ENCODE measurements at regions not wholly inside any gene's neighbourhood (a gene's known extent, or its start where the extent isn't known, plus 50 kb on each side); places are given as distances from the start of the nearest gene placed in this dataset.

DNA sequence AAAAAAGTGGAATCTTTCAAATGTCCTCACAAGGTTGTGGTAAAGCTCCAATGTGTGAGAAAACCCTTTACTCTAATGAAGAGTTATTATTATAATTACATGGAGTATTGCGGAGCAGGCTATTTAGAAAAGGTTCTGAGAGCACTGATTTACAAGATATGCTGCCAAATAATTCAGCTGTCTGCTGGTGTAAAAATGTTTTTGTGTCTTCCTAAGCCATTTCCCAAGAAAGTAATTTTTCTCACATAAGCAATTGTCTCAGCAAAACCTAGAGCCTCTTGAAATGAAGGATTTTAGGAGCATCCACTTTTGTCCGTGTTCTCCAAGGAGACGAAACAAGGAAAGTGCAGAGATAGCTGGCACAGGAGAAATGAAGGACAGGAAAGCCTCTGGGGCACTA, 229.6 kb upstream of the STARD13 start:
- TF ChIP-seq, protein P1, sequence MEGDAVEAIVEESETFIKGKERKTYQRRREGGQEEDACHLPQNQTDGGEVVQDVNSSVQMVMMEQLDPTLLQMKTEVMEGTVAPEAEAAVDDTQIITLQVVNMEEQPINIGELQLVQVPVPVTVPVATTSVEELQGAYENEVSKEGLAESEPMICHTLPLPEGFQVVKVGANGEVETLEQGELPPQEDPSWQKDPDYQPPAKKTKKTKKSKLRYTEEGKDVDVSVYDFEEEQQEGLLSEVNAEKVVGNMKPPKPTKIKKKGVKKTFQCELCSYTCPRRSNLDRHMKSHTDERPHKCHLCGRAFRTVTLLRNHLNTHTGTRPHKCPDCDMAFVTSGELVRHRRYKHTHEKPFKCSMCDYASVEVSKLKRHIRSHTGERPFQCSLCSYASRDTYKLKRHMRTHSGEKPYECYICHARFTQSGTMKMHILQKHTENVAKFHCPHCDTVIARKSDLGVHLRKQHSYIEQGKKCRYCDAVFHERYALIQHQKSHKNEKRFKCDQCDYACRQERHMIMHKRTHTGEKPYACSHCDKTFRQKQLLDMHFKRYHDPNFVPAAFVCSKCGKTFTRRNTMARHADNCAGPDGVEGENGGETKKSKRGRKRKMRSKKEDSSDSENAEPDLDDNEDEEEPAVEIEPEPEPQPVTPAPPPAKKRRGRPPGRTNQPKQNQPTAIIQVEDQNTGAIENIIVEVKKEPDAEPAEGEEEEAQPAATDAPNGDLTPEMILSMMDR (IDR thresholded peaks at IDR 0.05), result no peak
- DNase-seq, result no peak
- no peaks in the 10 kb centered on the region for H3K9me3 ChIP-seq
- intact Hi-C loops (cut with DNase I), result no loop called here
- no peaks in the 10 kb centered on the region for H3K4me1 ChIP-seq
- H3K9ac ChIP-seq (ENCODE audit: low read depth in 2 of 2, low read length in 2 of 2), result no peak overlapping the region
- no peaks in the 10 kb centered on the region for H3K36me3 ChIP-seq
- H3K27ac ChIP-seq, result no peak overlapping the region
- H3K4me3 ChIP-seq, result no peak overlapping the region
- H3K27me3 ChIP-seq, result no peaks in the 10 kb centered on the region

DNA sequence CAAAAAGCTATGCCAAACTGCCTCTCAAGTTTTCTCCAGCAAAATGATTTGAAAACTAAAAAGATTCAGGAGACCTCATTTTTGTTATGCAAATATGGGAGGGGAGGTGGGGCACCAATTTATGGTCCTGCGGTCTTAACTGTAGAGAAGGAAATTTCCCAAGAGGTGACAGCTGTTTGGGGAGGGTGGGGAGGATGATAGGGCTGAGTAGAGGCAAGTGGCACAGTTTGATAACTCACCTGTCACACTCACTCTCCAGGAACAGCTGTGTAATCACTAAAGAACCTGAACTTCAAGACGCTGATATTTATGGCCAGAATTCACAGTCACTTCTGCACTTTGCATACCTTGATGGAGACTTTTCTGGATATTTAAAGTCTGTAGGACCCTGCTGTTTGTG, 232.9 kb upstream of the STARD13 start:
- TF ChIP-seq, protein P1 (IDR thresholded peaks at IDR 0.05), result no peak
- Histone ChIP-seq H3K27me3 (no peaks in the 10 kb centered on the region), H3K36me3 (no peaks in the 10 kb centered on the region), H3K4me3 (no peak overlapping the region), H3K9ac (ENCODE audit: low read depth in 2 of 2, low read length in 2 of 2) (no peak overlapping the region), H3K4me1 (no peaks in the 10 kb centered on the region), H3K9me3 (no peaks in the 10 kb centered on the region), H3K27ac (no peak overlapping the region)
- no peak for DNase-seq
- intact Hi-C loops (cut with DNase I), result no loop called here

DNA sequence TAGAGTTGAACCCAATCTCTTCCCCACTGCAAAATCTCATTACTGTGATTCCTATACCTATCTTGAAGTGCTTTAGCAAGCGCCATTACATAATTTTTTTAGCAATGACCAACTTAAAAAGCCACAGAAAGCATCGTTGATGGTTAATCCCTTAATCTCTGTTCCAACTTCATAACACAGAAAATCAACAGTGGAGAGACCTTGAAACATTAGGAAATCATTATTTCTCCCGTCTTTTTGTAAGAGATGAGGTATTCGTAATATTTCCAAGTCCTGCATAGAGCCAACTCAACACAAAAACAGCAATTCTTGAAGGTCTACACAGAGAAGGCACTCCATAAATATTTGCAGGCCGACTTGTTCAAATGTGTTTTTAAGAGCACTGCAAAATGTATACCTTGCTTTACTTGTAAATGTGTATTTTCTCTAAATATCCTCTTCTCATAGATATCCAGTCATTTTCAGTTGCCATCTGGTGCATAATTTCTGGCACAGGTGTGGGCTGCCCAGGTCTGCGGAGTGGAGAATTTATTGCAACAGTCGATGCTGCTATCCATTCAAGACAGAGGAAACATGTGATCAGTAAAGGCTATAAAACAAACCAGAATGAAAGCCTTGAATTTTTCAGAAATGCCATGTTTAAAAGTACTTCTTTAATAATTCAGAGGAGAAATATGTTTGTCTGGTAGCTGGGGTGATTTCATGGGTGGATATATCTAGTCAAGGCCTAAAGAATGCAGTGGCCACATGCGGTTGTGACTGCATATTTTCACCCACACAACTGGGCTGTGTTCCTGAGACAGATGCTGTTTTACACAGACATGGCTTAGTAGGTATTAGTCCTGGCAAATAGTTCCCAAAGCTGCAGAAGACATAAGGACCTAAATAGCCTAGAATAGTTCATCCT, 234.3 kb upstream of the STARD13 start:
- Histone ChIP-seq H3K27ac (no peak overlapping the region), H3K27me3 (no peaks in the 10 kb centered on the region), H3K9ac (ENCODE audit: low read depth in 2 of 2, low read length in 2 of 2) (no peak overlapping the region)

DNA sequence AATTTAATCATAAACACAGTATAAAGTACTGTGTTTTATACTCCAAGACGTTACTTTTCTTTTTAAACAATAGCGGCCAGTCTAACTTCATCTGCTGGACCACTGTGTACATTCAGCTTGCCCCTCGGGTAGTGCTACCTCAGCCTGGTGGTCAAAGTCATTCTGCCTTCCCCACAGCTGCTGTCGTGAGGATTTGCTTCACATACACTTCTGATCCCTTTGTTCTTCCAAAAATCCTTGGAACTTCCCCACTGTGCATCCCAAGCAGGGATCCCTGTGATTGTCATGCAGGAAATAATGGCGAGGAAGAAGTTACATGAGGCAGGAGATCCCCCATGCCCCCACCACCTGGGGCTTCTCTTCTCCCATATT, 234.9 kb upstream of the STARD13 start:
- no peak overlapping the region for H3K4me3 ChIP-seq
- no peak for DNase-seq
- intact Hi-C loops (cut with DNase I), result no loop called here
- no peaks in the 10 kb centered on the region for H3K27me3 ChIP-seq
- no peak overlapping the region for H3K9ac ChIP-seq (ENCODE audit: low read depth in 2 of 2, low read length in 2 of 2)
- no peak overlapping the region for H3K27ac ChIP-seq
- H3K9me3 ChIP-seq, result no peaks in the 10 kb centered on the region
- no peaks in the 10 kb centered on the region for H3K36me3 ChIP-seq
- no peaks in the 10 kb centered on the region for H3K4me1 ChIP-seq
- TF ChIP-seq, protein P1 (IDR thresholded peaks at IDR 0.05), result no peak

More for the DNA sequence above, 234.3 kb upstream of the STARD13 start:
- Histone ChIP-seq H3K36me3 (no peaks in the 10 kb centered on the region), H3K9me3 (no peaks in the 10 kb centered on the region), H3K4me1 (no peaks in the 10 kb centered on the region), H3K4me3 (no peak overlapping the region)
- no peak for DNase-seq
- TF ChIP-seq, protein P1 (IDR thresholded peaks at IDR 0.05), result no peak
- intact Hi-C loops (cut with DNase I), result no loop called here

DNA sequence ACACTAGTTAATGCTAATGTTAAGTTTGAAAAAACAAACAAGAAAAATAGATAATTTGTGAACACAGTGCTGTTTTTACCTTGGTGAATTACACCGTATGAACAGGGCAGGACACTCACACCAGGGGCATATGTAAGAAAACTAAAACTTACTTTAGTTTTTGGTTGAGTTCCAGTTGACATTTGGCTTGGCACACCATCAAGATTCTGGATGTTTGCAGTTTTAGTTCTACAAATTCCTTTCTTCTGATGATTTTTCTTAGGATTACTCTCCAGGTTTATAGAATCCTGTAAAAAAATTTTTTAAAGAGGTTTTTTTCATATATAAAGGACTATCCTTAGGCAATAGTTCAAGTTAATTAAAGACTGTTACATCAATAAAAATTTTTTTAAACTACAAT, 238.5 kb upstream of the STARD13 start:
- Histone ChIP-seq H3K4me3 (no peak overlapping the region), H3K4me1 (no peaks in the 10 kb centered on the region), H3K9ac (ENCODE audit: low read depth in 2 of 2, low read length in 2 of 2) (no peak overlapping the region), H3K27ac (no peak overlapping the region), H3K36me3 (no peaks in the 10 kb centered on the region), H3K9me3 (no peaks in the 10 kb centered on the region), H3K27me3 (no peaks in the 10 kb centered on the region)
- DNase-seq, result no peak
- TF ChIP-seq, protein P1 (IDR thresholded peaks at IDR 0.05), result no peak
- intact Hi-C loops (cut with DNase I), result no loop called here
